Neural progenitor cell (in vitro differentiated cells): ENCODE measurements at regions not wholly inside any gene's neighbourhood (a gene's known extent, or its start where the extent isn't known, plus 50 kb on each side); places are given as distances from the start of the nearest gene placed in this dataset.

Experiments used
- EZH2 ChIP-seq: fragments of 200-600 bp; sonication (generic); IDR thresholded peaks from 2 replicates; pipeline ENCODE4 v1.6.1; 2017; ENCODE audit warnings: antibody characterized with exemption, mild to moderate bottlenecking, moderate library complexity
- TF ChIP-seq, protein P1 (sequence below): fragments of 200-600 bp; sonication (generic); IDR thresholded peaks from 2 replicates; pipeline ENCODE4 v1.5.1; 2017; ENCODE audit warnings: antibody characterized with exemption, mild to moderate bottlenecking

DNA sequence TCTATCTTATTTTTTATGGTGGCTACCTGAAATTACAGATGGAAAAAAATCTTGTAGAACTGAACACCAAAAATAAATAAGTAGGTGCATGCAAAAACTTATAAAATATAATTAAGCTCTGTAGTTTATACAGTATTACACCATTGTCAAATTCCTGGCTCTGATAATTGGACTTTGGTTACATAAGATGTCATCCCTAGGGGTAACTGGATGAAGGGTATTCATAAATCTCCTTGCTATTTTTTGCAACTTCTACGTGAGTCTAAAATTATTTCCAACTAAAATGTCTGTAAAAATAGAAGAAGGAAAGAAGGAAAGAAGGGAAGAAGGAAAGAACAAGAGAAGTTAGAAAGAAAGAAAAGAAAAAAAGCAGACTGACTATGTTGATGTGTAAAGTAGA lies 716.6 kb downstream of the BCL11B start:
- TF ChIP-seq, protein P1, sequence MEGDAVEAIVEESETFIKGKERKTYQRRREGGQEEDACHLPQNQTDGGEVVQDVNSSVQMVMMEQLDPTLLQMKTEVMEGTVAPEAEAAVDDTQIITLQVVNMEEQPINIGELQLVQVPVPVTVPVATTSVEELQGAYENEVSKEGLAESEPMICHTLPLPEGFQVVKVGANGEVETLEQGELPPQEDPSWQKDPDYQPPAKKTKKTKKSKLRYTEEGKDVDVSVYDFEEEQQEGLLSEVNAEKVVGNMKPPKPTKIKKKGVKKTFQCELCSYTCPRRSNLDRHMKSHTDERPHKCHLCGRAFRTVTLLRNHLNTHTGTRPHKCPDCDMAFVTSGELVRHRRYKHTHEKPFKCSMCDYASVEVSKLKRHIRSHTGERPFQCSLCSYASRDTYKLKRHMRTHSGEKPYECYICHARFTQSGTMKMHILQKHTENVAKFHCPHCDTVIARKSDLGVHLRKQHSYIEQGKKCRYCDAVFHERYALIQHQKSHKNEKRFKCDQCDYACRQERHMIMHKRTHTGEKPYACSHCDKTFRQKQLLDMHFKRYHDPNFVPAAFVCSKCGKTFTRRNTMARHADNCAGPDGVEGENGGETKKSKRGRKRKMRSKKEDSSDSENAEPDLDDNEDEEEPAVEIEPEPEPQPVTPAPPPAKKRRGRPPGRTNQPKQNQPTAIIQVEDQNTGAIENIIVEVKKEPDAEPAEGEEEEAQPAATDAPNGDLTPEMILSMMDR: no peak
- no peak for TF ChIP-seq EZH2
